Activated CD8-positive, alpha-beta T cell treated with anti-CD3 and anti-CD28 coated beads for 36 hours (primary cell): ENCODE measurements at regions not wholly inside any gene's neighbourhood (a gene's known extent, or its start where the extent isn't known, plus 50 kb on each side); places are given as distances from the start of the nearest gene placed in this dataset.

Source experiments
- ATAC-seq: fragments of 200-7000 bp; cut with Tn5 transposase; one replicate; pipeline ENCODE4 v1.10.0; 2021; ENCODE audit warnings: mild to moderate bottlenecking, moderate library complexity
- CTCF ChIA-PET: fragments of 350-600 bp; sonication (Branson Sonifier 250); formaldehyde crosslinking; loops from one replicate; lab custom pipeline; 2021; ENCODE audit warnings: antibody characterized with exemption; lab: Charles Lee
- POLR2A ChIA-PET: fragments of 350-600 bp; sonication (Branson Sonifier 250); formaldehyde crosslinking; loops from one replicate; lab custom pipeline; 2021; ENCODE audit warnings: antibody characterized with exemption; lab: Charles Lee
- DNase-seq: peaks from one replicate; pipeline ENCODE4 v3.0.0-alpha.2; 2020
- H3K27ac Mint-ChIP-seq: one replicate; pipeline ENCODE4 v1.8.0; 2021; ENCODE audit warnings: mild to moderate bottlenecking, mixed read lengths
- H3K27me3 Mint-ChIP-seq: one replicate; pipeline ENCODE4 v1.8.0; 2021; ENCODE audit warnings: mixed read lengths
- H3K36me3 Mint-ChIP-seq: one replicate; pipeline ENCODE4 v1.8.0; 2021; ENCODE audit warnings: low read depth, mixed read lengths
- H3K4me1 Mint-ChIP-seq: one replicate; pipeline ENCODE4 v1.8.0; 2021; ENCODE audit warnings: low read depth, mixed read lengths
- H3K4me3 Mint-ChIP-seq: one replicate; pipeline ENCODE4 v1.8.0; 2021; ENCODE audit warnings: mild to moderate bottlenecking, moderate library complexity, mixed read lengths
- H3K9me3 Mint-ChIP-seq: one replicate; pipeline ENCODE4 v1.8.0; 2021; ENCODE audit warnings: mixed read lengths
- CTCF ChIP-seq: fragments of 200-600 bp; IDR thresholded peaks from one replicate; pipeline ENCODE4 v1.8.0; 2022; ENCODE audit warnings: antibody characterized with exemption, mild to moderate bottlenecking
- intact Hi-C: fragments of 100-400 bp; cut with micrococcal nuclease; formaldehyde crosslinking; loops from one replicate; pipeline ENCODE4 v1.10.0; 2022

- ATAC-seq (no peak), DNase-seq (no peak)
- H3K27me3 Mint-ChIP-seq, result no peaks in the 10 kb centered on the region
- POLR2A ChIA-PET, result no interaction called here
- H3K36me3 Mint-ChIP-seq, result no peaks in the 10 kb centered on the region
- H3K27ac Mint-ChIP-seq, result no peak overlapping the region
- CTCF ChIA-PET, result no interaction called here
- TF ChIP-seq CTCF, result no peak
- H3K9me3 Mint-ChIP-seq, result peaks cover 4% of the 10 kb centered on the region
- no peaks in the 10 kb centered on the region for H3K4me1 Mint-ChIP-seq
- intact Hi-C loops, result no loop called here
- no peak overlapping the region for H3K4me3 Mint-ChIP-seq
These were observed 120.2 kb upstream of the SALL1 start for GRCh38 chr16:51271156-51271701.

DNA sequence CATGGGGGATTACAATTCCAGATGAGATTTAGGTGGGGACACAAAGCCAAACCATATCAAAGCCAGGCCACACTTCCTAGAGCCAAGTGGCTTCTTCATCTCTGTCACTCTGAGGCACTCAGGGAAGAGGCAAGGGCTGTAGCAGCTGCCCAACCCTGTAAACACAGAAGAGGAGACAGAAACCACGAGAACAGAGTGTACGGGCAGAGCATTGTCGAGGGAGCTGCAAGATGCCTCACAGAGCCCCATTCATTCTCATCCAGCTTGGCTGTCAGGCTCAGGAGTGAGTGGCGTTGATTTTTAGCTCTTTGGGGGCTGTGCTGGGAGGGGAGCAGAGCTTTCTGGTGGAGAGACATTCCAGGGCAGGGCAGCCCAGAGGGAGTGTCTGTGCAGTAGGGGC, 117.2 kb upstream of the SALL1 start:
- CTCF ChIA-PET, result no interaction called here
- no peak for TF ChIP-seq CTCF
- H3K4me3 Mint-ChIP-seq, result no peak overlapping the region
- no peaks in the 10 kb centered on the region for H3K27me3 Mint-ChIP-seq
- H3K9me3 Mint-ChIP-seq, result peaks cover 4% of the 10 kb centered on the region
- no peaks in the 10 kb centered on the region for H3K4me1 Mint-ChIP-seq
- ATAC-seq (no peak), DNase-seq (no peak)
- POLR2A ChIA-PET, result no interaction called here
- intact Hi-C loops, result loop anchor here (10.0 kb wide), 1 partner anchor 63 kb away; no protein-coding TSS in a partner anchor
- H3K27ac Mint-ChIP-seq, result no peak overlapping the region
- H3K36me3 Mint-ChIP-seq, result no peaks in the 10 kb centered on the region

DNA sequence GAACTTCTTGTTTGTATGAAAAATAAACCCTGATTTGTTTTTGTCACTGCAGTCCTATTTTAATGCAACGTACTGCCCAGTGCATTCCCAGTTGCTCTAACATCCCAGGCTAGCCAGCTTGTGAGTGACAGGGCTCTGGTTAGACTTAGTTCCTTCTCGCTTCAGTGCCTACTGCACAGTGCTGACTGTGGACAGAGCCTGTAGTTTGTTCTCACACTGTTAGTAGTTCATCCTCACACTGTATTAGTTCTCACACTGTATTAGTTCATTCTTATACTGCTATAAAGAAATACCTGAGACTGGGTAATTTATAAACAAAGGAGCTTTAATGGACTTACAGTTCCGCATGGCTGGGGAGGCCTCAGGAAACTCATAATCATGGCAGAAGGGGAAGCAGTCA, 116.6 kb upstream of the SALL1 start:
- ATAC-seq, result no peak
- intact Hi-C loops, result loop anchor here (10.0 kb wide), 1 partner anchor 63 kb away; no protein-coding TSS in a partner anchor
- CTCF ChIA-PET, result no interaction called here

GRCh38 chr16:51262428-51262827, 111.4 kb upstream of the SALL1 start:
- Mint-ChIP-seq H3K4me1 (no peaks in the 10 kb centered on the region), H3K9me3 (peaks cover 3% of the 10 kb centered on the region), H3K27me3 (no peaks in the 10 kb centered on the region), H3K4me3 (no peak overlapping the region), H3K27ac (no peak overlapping the region), H3K36me3 (no peaks in the 10 kb centered on the region)
- CTCF ChIA-PET, result no interaction called here
- ATAC-seq (no peak), DNase-seq (no peak)
- POLR2A ChIA-PET, result no interaction called here
- intact Hi-C loops, result loop anchor here (10.0 kb wide), 1 partner anchor 58 kb away; no protein-coding TSS in a partner anchor
- no peak for TF ChIP-seq CTCF

More for the DNA sequence above, 116.6 kb upstream of the SALL1 start:
- POLR2A ChIA-PET, result no interaction called here
- no peak for DNase-seq
- H3K4me3 Mint-ChIP-seq, result no peak overlapping the region
- TF ChIP-seq CTCF, result no peak
- H3K27ac Mint-ChIP-seq, result no peak overlapping the region
- H3K9me3 Mint-ChIP-seq, result peaks cover 4% of the 10 kb centered on the region
- H3K4me1 Mint-ChIP-seq, result no peaks in the 10 kb centered on the region
- no peaks in the 10 kb centered on the region for H3K27me3 Mint-ChIP-seq
- no peaks in the 10 kb centered on the region for H3K36me3 Mint-ChIP-seq

- intact Hi-C loops, result loop anchor here (10.0 kb wide), 1 partner anchor 57 kb away; no protein-coding TSS in a partner anchor
- DNase-seq, result no peak
- Mint-ChIP-seq H3K27me3 (no peaks in the 10 kb centered on the region), H3K9me3 (peaks cover 3% of the 10 kb centered on the region), H3K36me3 (no peaks in the 10 kb centered on the region), H3K27ac (no peak overlapping the region), H3K4me3 (no peak overlapping the region), H3K4me1 (no peaks in the 10 kb centered on the region)
- ChIA-PET POLR2A (no interaction called here), CTCF (no interaction called here)
- no peak for TF ChIP-seq CTCF
- no peak for ATAC-seq
These were observed 110.8 kb upstream of the SALL1 start for GRCh38 chr16:51261919-51262318.
